Thyroid gland (tissue), 4 donors: ENCODE measurements at regions not wholly inside any gene's neighbourhood (a gene's known extent, or its start where the extent isn't known, plus 50 kb on each side); places are given as distances from the start of the nearest gene placed in this dataset.

ENCODE experiments used
- POLR2A ChIP-seq, 2 donors: fragments of 450-650 bp; IDR thresholded peaks; one replicate each; pipeline ENCODE4 v1.6.1; 2017; ENCODE audit warnings: antibody characterized with exemption in 2 of 2, mild to moderate bottlenecking in 2 of 2, moderate library complexity in 1 of 2
- TF ChIP-seq, protein P1 (sequence below), 6 experiments: fragments of 200-600 bp in 3 of 6; fragments of 450-650 bp in 3 of 6; sonication (generic) in 3 of 6; IDR thresholded peaks; one replicate each; pipeline ENCODE4 v1.5.1; 2016 to 2019; ENCODE audit warnings: antibody characterized with exemption in 6 of 6, mild to moderate bottlenecking in 2 of 6, inconsistent platforms in 1 of 6, moderate library complexity in 1 of 6

DNA sequence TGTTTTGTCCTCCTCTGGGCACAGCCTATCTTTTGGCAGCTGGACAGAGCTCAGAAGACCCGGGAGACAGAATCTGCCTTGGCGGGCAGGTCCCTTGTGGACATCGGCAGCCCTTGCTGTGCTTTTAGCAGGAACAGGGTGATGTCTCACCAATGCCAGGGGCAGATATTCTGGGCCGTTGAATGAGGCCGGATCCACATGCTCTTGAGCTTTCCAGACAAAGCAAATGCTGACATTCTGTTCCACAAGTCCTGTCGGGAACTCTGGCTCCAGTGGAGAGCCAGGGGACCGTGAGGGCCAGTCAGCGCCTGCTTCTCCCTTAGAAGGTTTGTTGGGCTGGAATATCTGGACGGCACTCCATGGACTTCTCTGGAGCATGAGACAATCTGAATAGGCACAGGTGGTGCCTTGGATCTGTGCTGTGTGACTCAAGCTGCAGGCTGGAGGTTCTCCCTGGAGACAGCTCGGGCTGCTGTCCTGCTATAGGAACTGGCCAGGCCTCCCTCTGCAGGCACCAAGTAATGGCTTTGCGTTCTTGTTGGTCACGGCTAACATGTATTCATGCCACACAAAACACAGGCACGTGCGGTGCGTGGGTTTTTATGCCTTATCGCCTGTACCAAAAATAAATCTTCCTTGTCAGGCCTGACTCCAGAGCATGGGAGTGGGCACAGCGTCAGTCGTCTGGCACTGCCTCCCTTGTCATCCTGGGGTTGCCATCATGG lies 80.3 kb downstream of the GADD45G start:
- TF ChIP-seq, protein P1, sequence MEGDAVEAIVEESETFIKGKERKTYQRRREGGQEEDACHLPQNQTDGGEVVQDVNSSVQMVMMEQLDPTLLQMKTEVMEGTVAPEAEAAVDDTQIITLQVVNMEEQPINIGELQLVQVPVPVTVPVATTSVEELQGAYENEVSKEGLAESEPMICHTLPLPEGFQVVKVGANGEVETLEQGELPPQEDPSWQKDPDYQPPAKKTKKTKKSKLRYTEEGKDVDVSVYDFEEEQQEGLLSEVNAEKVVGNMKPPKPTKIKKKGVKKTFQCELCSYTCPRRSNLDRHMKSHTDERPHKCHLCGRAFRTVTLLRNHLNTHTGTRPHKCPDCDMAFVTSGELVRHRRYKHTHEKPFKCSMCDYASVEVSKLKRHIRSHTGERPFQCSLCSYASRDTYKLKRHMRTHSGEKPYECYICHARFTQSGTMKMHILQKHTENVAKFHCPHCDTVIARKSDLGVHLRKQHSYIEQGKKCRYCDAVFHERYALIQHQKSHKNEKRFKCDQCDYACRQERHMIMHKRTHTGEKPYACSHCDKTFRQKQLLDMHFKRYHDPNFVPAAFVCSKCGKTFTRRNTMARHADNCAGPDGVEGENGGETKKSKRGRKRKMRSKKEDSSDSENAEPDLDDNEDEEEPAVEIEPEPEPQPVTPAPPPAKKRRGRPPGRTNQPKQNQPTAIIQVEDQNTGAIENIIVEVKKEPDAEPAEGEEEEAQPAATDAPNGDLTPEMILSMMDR (IDR thresholded peaks at IDR 0.05), result peak in 1 of 6 experiments; percentile 7
- no peak for TF ChIP-seq POLR2A (IDR thresholded peaks at IDR 0.05)
